GM18520 (cell line): ENCODE measurements at regions not wholly inside any gene's neighbourhood (a gene's known extent, or its start where the extent isn't known, plus 50 kb on each side); places are given as distances from the start of the nearest gene placed in this dataset.

Experiments used
- ATAC-seq: cut with Tn5 transposase; IDR thresholded peaks from one replicate; pipeline ENCODE4 v1.9.1; 2021; ENCODE audit not compliant: unreplicated experiment

- ATAC-seq: no peak
Measured at GRCh38 chr2:80887841-80888378, 583.4 kb upstream of the LRRTM1 start.

GRCh38 chr2:80874374-80874773, 569.8 kb upstream of the LRRTM1 start:
- ATAC-seq: no peak

- no peak for ATAC-seq
Measured at GRCh38 chr2:80869858-80870438, 565.4 kb upstream of the LRRTM1 start.

- ATAC-seq: no peak
Measured at GRCh38 chr2:80863147-80863714, 558.7 kb upstream of the LRRTM1 start.

- ATAC-seq: no peak
Measured at GRCh38 chr2:80858965-80859364, 554.4 kb upstream of the LRRTM1 start.

GRCh38 chr2:80856227-80856626, 551.7 kb upstream of the LRRTM1 start:
- no peak for ATAC-seq

GRCh38 chr2:80854831-80855230, 550.3 kb upstream of the LRRTM1 start:
- no peak for ATAC-seq

- no peak for ATAC-seq
Measured at GRCh38 chr2:80852808-80853139, 548.2 kb upstream of the LRRTM1 start.

GRCh38 chr2:80852079-80852807, 547.7 kb upstream of the LRRTM1 start:
- ATAC-seq: no peak

GRCh38 chr2:80830891-80831290, 526.3 kb upstream of the LRRTM1 start:
- no peak for ATAC-seq

- ATAC-seq: no peak
Measured at GRCh38 chr2:80822999-80823398, 518.4 kb upstream of the LRRTM1 start.

GRCh38 chr2:80815259-80815658, 510.7 kb upstream of the LRRTM1 start:
- ATAC-seq: no peak

GRCh38 chr2:80786584-80786983, 482.0 kb upstream of the LRRTM1 start:
- no peak for ATAC-seq

GRCh38 chr2:80778704-80779103, 474.2 kb upstream of the LRRTM1 start:
- no peak for ATAC-seq

GRCh38 chr2:80748592-80748991, 444.0 kb upstream of the LRRTM1 start:
- ATAC-seq: no peak

GRCh38 chr2:80737047-80737446, 432.5 kb upstream of the LRRTM1 start:
- no peak for ATAC-seq

GRCh38 chr2:80725001-80725400, 420.4 kb upstream of the LRRTM1 start:
- ATAC-seq: no peak

GRCh38 chr2:80722803-80723202, 418.3 kb upstream of the LRRTM1 start:
- ATAC-seq: no peak

GRCh38 chr2:80719607-80720006, 415.1 kb upstream of the LRRTM1 start:
- no peak for ATAC-seq

- no peak for ATAC-seq
Measured at GRCh38 chr2:80715433-80715832, 410.9 kb upstream of the LRRTM1 start.

GRCh38 chr2:80711915-80712314, 407.4 kb upstream of the LRRTM1 start:
- no peak for ATAC-seq

GRCh38 chr2:80706951-80707350, 402.4 kb upstream of the LRRTM1 start:
- no peak for ATAC-seq
